Mammary epithelial cell (primary cell): ENCODE measurements at regions not wholly inside any gene's neighbourhood (a gene's known extent, or its start where the extent isn't known, plus 50 kb on each side); places are given as distances from the start of the nearest gene placed in this dataset.

Experiments used
- CTCF ChIP-seq, 2 donors: IDR thresholded peaks in 1 of 2; conservative IDR thresholded peaks in 1 of 2; 2 replicates each; pipeline ENCODE4 v1.5.1; 2011 to 2012; ENCODE audit warnings: inconsistent platforms in 2 of 2, low read length in 2 of 2, mild to moderate bottlenecking in 2 of 2, control low read depth in 1 of 2, low read depth in 1 of 2; ENCODE audit not compliant: insufficient read depth in 1 of 2; ENCODE audit errors: extremely low read depth in 1 of 2
- EZH2 ChIP-seq: IDR thresholded peaks from 2 replicates; pipeline ENCODE4 v1.6.1; 2012; ENCODE audit warnings: low read length, inconsistent platforms, borderline replicate concordance

DNA sequence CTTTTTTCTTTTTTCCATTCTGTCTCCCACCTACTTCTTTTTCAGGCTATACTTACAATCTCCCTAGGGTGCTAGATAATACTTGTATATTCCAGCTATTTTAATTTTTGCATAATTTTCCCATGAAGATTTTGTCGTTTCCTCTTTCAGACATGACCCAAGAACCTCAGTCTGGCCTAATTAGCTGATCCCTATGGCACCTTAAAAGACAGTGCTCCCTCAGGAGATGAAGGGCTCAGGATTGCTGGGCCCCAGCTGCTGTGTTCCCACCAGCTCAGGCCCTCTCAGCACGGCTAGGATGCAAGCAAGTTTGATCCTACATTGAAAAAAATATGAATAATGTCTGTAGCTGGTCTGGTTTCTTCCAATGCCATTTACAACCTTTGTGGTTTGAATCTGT lies 55.0 kb upstream of the RGS5 start:
- TF ChIP-seq CTCF (conservative IDR thresholded peaks at IDR 0.05 in 1 of 2, IDR thresholded peaks at IDR 0.05 in 1 of 2; ENCODE audit: extremely low read depth in 1 of 2, insufficient read depth in 1 of 2, low read depth in 1 of 2, low read length in 2 of 2) = no peak
- TF ChIP-seq EZH2 = no peak
